IgD-negative memory B cell (primary cell): ENCODE measurements at regions not wholly inside any gene's neighbourhood (a gene's known extent, or its start where the extent isn't known, plus 50 kb on each side); places are given as distances from the start of the nearest gene placed in this dataset.
"Not testable (repeated sequence)": the region's sequence is repeated elsewhere in the genome, so short reads cannot be mapped to it uniquely, and the experiment has no call there.

Experiments
- H3K27ac Mint-ChIP-seq, 3 donors: one replicate each; pipeline ENCODE4 v1.8.0; 2020 to 2022; ENCODE audit warnings: mild to moderate bottlenecking in 3 of 3, mixed read lengths in 3 of 3, moderate library complexity in 1 of 3
- H3K27me3 Mint-ChIP-seq: one replicate; pipeline ENCODE4 v1.8.0; 2021; ENCODE audit warnings: mixed read lengths
- H3K36me3 Mint-ChIP-seq: one replicate; pipeline ENCODE4 v1.8.0; 2020; ENCODE audit warnings: mild to moderate bottlenecking, mixed read lengths
- H3K4me1 Mint-ChIP-seq, 3 donors: one replicate each; pipeline ENCODE4 v1.8.0; 2020 to 2022; ENCODE audit warnings: mixed read lengths in 3 of 3, mild to moderate bottlenecking in 1 of 3
- H3K4me3 Mint-ChIP-seq, 4 donors: one replicate each; pipeline ENCODE4 v1.8.0; 2020 to 2022; ENCODE audit warnings: mild to moderate bottlenecking in 4 of 4, mixed read lengths in 4 of 4, moderate library complexity in 3 of 4
- H3K9me3 Mint-ChIP-seq, 3 donors: one replicate each; pipeline ENCODE4 v1.8.0; 2020 to 2021; ENCODE audit warnings: mixed read lengths in 3 of 3, mild to moderate bottlenecking in 1 of 3

DNA sequence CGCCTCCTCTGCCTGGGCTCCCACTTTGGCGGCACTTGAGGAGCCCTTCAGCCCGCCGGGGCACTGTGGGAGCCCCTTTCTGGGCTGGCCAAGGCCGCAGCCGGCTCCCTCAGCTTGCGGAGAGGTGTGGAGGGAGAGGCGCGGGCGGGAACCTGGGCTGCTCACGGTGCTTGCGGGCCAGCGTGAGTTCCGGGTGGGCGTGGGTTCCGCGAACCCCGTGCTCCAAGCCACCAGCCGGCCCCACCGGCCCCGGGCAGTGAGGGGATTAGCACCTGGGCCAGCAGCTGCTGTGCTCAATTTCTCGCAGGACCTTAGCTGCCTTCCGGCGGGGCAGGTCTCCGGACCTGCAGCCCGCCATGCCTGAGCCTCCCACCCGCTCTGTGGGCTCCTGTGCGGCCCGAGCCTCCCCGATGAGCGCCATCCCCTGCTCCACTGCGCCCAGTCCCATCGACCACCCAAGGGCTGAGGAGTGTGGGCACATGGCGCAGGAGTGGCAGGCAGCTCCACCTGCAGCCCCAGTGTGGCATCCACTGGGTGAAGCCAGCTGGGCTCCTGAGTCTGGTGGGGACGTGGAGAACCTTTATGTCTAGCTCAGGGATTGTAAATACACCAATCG is 327.7 kb downstream of the ADAMTS20 start:
- H3K4me3 Mint-ChIP-seq, H3K27me3 Mint-ChIP-seq, H3K36me3 Mint-ChIP-seq, H3K27ac Mint-ChIP-seq, H3K4me1 Mint-ChIP-seq, H3K9me3 Mint-ChIP-seq: not testable (repeated sequence)

DNA sequence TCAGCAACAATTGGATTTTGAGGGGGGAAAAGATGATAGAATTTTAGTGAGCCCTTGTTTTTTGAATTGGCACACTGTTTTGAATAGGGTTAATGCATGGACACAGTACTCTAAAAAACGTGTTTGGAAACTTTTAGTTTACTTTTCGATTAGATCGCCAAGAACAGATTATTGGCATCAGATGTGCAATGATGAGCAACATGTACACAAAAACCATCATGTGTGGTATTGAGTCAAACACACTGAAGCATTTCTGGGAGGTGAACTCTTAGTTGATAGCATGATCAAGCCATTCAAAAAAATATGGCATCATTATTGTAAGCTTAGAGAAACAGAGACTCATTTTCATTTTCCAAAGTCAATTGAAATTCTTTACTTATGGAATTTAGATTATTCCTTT is 329.2 kb downstream of the ADAMTS20 start:
- no peak overlapping the region for H3K27ac Mint-ChIP-seq
- H3K27me3 Mint-ChIP-seq, result peaks cover 5% of the 10 kb centered on the region
- peaks cover 4% of the 10 kb centered on the region for H3K36me3 Mint-ChIP-seq
- no peaks in the 10 kb centered on the region for H3K4me1 Mint-ChIP-seq
- peaks cover 0 to 9% (median 0%) of the 10 kb centered on the region in 3 donors for H3K9me3 Mint-ChIP-seq
- H3K4me3 Mint-ChIP-seq, result no peak overlapping the region

DNA sequence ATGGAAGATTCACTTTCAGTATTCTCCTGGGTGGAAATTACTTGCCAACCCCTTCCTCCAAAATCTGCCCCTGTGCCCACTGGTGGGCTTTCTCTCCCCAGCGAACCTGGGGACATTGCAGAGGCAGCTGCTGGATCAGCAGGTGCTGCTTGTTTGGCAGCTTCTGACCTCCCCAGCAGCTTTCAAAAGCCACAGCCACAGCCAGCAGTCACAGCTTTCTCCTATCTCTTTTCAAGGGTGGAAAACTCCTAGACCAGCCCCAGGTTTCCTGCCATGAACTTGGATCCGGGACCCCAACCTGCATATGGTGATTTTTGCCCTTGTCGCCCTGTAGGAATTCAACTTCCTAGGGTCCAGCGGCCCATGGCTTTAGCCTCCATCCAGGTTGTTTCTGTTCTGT is 330.8 kb downstream of the ADAMTS20 start:
- peaks cover 0 to 7% (median 0%) of the 10 kb centered on the region in 3 donors for H3K9me3 Mint-ChIP-seq
- H3K36me3 Mint-ChIP-seq, result peaks cover 2% of the 10 kb centered on the region
- H3K4me3 Mint-ChIP-seq, result no peak overlapping the region
- no peaks in the 10 kb centered on the region for H3K27me3 Mint-ChIP-seq
- H3K27ac Mint-ChIP-seq, result no peak overlapping the region
- no peaks in the 10 kb centered on the region for H3K4me1 Mint-ChIP-seq

DNA sequence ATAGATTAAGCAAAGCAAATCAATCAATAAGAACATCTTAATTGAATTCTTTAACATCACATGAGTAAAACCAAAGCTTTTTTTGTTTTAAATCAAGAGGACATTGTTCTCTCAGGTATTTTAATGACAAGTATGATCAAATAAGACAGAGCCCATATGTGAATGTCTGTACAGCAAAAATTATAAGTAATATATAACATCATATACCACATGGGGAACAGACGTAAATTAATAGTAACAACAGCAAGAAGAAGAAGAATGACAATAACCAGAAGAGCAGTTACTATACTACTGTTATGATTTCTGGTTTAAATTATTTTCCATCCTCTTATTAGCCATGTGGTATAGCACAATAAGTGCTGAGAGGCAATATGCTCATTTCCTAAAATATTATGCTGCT is 335.5 kb downstream of the ADAMTS20 start:
- Mint-ChIP-seq H3K27me3 (no peaks in the 10 kb centered on the region), H3K36me3 (no peaks in the 10 kb centered on the region), H3K27ac (no peak overlapping the region), H3K9me3 (no peaks in the 10 kb centered on the region), H3K4me3 (no peak overlapping the region), H3K4me1 (peaks cover 0 to 2% (median 0%) of the 10 kb centered on the region in 3 donors)

DNA sequence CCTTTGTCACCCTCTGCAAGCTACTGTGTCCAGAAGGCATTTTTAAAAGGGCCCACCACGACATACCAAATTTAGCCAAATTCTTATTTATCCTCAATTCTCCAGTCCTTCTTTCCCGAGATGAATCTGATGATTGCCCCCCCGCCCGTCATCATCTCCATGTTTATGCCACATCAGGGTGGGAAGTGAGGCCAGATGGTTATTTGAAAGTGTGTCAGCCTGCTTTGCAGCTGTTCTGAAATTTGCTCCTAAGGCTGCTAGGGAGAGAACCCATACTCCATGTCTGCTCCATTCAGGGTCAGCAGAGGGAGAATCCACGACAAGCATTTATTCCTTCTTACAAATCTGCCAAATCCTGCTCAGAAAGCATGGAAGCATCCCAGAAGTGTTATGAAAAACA is 337.8 kb downstream of the ADAMTS20 start:
- no peak overlapping the region for H3K27ac Mint-ChIP-seq
- no peaks in the 10 kb centered on the region for H3K36me3 Mint-ChIP-seq
- no peaks in the 10 kb centered on the region for H3K27me3 Mint-ChIP-seq
- peaks cover 0 to 2% (median 0%) of the 10 kb centered on the region in 3 donors for H3K9me3 Mint-ChIP-seq
- peaks cover 12 to 17% (median 14%) of the 10 kb centered on the region in 3 donors for H3K4me1 Mint-ChIP-seq
- H3K4me3 Mint-ChIP-seq, result no peak overlapping the region

DNA sequence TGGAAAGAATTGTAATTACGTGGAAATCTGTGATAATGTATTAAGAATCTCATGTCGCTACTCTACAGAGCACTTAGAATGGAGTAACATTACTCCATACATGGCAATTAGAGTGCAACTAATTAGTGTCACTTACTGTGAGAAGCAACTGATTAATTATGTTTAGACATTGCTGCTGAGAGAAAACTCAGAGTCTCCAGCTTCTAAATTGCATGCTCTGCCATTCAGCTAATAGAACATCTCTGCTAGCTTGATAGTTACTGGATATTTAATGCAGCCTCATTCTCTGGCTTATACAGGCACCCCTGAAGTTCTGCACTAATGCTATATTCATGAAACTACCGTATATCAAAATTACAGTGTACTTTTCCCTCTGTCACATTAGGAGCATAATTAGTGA is 338.4 kb downstream of the ADAMTS20 start:
- Mint-ChIP-seq H3K36me3 (no peaks in the 10 kb centered on the region), H3K27me3 (no peaks in the 10 kb centered on the region), H3K9me3 (peaks cover 0 to 2% (median 0%) of the 10 kb centered on the region in 3 donors), H3K4me3 (no peak overlapping the region), H3K4me1 (peaks cover 12 to 17% (median 14%) of the 10 kb centered on the region in 3 donors), H3K27ac (no peak overlapping the region)

DNA sequence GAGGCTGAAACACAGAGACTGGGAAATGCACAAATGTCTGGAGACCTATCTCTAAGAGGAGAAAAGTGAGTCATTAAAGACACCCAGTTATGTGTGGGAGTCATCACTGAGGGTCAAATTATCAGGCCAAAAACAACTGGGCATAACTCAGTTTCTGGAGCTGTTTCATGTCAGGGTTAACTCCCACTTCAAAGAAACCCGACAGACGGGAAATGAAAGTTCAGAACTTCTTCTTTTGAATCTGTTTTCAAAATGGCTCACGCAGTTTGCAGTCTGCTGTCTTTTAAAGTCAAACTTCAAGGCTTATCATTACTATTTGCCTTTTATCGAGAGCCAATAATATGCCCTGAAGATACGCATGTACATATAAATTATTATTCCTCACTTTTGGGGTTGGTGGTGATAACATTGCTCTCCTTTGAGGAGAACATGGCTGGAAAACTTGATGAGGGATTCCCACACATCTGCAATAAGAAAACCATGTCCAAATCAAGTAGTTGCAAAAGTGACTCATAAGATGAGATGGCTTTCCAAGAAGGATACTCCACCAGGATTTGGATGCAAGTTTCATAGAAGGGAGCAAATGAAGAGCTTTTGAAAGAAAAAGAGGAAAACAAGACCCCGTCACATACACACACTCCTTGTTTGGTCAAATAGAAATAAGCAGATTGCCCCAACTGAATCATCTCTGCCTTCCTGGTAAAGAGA is 341.4 kb downstream of the ADAMTS20 start:
- peak overlapping the region in 1 of 3 donors; percentile 54 for H3K27ac Mint-ChIP-seq

DNA sequence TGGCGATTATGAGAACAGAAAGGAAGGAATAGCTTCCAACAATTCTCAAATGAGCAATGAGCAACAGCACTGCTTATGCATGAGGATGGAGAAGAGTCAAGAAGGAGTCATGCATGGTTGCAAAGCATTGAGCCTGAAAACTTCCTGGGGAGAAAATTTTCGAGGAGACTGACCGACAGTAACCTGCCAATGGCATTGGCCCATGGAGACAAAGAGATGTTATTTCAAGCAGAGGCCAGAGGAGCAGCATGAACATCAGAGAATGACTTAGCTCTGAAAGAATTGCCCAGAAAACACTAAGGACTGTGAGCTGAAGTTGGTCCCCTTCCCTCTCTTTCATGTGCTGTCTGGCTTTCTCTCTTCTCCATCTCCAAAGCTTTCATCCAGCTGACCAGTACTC is 343.4 kb downstream of the ADAMTS20 start:
- no peak overlapping the region for H3K27ac Mint-ChIP-seq
- H3K27me3 Mint-ChIP-seq, result no peaks in the 10 kb centered on the region
- peaks cover 0 to 2% (median 0%) of the 10 kb centered on the region in 3 donors for H3K9me3 Mint-ChIP-seq
- no peak overlapping the region for H3K4me3 Mint-ChIP-seq
- peaks cover 12 to 17% (median 14%) of the 10 kb centered on the region in 3 donors for H3K4me1 Mint-ChIP-seq
- H3K36me3 Mint-ChIP-seq, result no peaks in the 10 kb centered on the region

More for the DNA sequence above, 341.4 kb downstream of the ADAMTS20 start:
- Mint-ChIP-seq H3K4me1 (peaks cover 12 to 17% (median 14%) of the 10 kb centered on the region in 3 donors), H3K9me3 (peaks cover 0 to 2% (median 0%) of the 10 kb centered on the region in 3 donors), H3K36me3 (no peaks in the 10 kb centered on the region), H3K27me3 (no peaks in the 10 kb centered on the region), H3K4me3 (peak overlapping the region in 3 of 4 donors; percentile 45 to 58 (median 47))

DNA sequence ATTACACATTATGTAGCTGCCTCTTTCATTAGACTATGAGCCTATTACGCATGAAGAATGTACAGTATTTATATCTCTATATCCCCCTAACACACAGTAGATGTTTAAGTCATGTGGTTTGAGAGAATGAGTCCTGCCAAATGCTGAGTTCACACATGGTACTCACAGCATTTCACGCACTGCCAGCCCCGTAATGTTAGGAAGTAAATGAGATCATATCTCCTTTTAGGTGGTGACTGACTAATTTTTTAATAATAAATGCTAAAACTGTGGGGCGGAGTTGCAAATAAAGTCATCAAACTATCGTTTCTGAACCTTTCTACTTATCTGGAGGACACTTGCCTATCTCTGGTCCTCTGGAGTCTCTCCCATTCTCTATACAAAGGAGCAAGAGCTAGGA is 343.8 kb downstream of the ADAMTS20 start:
- H3K9me3 Mint-ChIP-seq, result peaks cover 0 to 2% (median 0%) of the 10 kb centered on the region in 3 donors
- no peaks in the 10 kb centered on the region for H3K27me3 Mint-ChIP-seq
- H3K4me3 Mint-ChIP-seq, result no peak overlapping the region
- peaks cover 12 to 17% (median 14%) of the 10 kb centered on the region in 3 donors for H3K4me1 Mint-ChIP-seq
- H3K36me3 Mint-ChIP-seq, result no peaks in the 10 kb centered on the region
- no peak overlapping the region for H3K27ac Mint-ChIP-seq

DNA sequence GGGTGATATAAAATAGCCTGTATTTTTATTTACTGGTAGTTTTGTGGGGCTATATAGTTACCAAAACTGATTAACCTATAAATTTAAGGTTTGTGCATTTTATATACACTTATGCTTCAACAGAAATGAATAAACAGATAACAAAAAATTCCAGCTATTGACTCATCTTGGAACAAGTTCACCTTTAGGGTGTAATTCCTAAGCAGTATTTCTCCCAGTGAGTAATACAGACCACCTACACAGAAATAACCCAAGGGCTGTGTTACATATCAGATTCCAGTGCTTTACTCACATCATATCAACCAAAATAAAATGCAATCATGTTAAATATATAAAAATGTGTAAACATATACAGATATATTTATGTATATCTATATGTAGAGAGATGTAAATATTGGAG is 345.6 kb downstream of the ADAMTS20 start:
- Mint-ChIP-seq H3K27me3 (no peaks in the 10 kb centered on the region), H3K36me3 (no peaks in the 10 kb centered on the region), H3K4me1 (peaks cover 12 to 14% (median 13%) of the 10 kb centered on the region in 3 donors), H3K27ac (no peak overlapping the region), H3K9me3 (peaks cover 0 to 3% (median 2%) of the 10 kb centered on the region in 3 donors), H3K4me3 (no peak overlapping the region)

DNA sequence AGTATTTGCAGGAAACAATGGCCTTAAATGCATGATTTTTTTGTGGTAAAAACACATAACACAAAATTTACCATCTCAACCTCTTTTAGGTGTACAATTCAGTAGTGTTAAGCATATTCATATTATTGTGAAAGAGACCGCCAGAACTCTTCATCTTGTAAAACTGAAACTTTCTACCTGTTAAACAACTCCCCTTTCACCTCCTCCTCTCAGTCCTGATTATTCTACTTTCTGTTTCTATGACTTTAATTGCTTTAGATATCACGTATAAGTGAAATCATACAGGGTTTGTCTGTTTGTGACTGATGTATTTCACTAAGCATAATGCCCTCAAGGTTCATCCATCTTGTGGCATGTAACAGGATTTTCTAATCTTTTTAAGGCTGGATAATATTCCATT is 353.4 kb downstream of the ADAMTS20 start:
- Mint-ChIP-seq H3K27me3 (peaks cover 3% of the 10 kb centered on the region), H3K27ac (no peak overlapping the region), H3K4me3 (no peak overlapping the region), H3K36me3 (no peaks in the 10 kb centered on the region), H3K4me1 (peaks cover 5 to 8% (median 8%) of the 10 kb centered on the region in 3 donors), H3K9me3 (peaks cover 0 to 7% (median 0%) of the 10 kb centered on the region in 3 donors)

DNA sequence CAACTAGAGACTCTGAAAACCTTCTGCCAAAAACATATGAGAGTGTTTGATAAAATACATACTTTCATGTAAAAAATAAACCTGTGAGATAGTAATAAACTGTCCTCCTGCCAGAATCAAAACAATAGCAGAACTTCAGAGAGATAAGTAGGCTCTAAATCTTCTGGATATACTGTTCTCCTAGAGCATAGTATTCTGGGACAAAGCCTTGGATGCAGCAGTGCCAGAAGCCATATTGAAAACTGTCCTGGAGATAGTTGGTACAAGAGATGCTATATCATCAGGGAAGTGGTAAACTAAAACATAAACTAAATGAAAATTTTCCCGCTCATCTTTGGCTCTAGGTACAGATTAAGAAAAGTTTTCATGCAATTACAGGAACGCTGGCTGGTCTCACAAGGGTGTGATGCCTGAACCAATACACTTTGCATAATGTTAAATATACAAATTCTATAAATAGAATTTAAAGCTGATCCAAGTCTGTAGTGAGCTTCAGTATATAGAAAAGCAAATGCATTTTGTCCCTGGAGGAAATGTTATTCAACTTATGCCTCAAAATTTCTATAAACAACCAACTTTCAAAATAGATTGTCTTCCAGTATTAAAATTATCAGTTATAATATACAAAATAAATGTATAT is 355.6 kb downstream of the ADAMTS20 start:
- Mint-ChIP-seq H3K4me3 (no peak overlapping the region), H3K4me1 (peaks cover 5 to 8% (median 8%) of the 10 kb centered on the region in 3 donors), H3K27ac (no peak overlapping the region), H3K9me3 (peaks cover 4 to 5% (median 4%) of the 10 kb centered on the region in 3 donors), H3K27me3 (peaks cover 3% of the 10 kb centered on the region), H3K36me3 (no peaks in the 10 kb centered on the region)

DNA sequence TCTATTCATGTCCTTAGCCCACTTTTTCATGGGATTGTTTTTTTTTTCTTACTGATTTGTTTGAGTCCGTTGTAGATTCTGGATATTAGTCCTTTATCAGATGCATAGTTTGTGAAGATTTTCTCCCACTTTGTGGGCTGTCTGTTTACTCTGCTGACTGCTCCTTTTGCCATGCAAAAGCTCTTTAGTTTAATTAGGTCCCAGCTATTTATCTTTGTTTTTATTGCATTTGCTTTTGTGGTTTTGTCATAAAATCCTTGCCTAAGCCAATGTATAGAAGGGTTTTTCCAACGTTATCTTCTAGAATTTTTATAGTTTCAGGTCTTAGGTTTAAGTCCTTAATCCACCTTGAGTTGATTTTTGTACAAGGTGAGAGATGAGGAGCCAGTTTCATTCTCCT is 358.9 kb downstream of the ADAMTS20 start:
- H3K27me3 Mint-ChIP-seq, H3K27ac Mint-ChIP-seq, H3K36me3 Mint-ChIP-seq, H3K4me3 Mint-ChIP-seq, H3K4me1 Mint-ChIP-seq: not testable (repeated sequence)
- H3K9me3 Mint-ChIP-seq, result peaks cover 4 to 13% (median 7%) of the 10 kb centered on the region in 3 donors

DNA sequence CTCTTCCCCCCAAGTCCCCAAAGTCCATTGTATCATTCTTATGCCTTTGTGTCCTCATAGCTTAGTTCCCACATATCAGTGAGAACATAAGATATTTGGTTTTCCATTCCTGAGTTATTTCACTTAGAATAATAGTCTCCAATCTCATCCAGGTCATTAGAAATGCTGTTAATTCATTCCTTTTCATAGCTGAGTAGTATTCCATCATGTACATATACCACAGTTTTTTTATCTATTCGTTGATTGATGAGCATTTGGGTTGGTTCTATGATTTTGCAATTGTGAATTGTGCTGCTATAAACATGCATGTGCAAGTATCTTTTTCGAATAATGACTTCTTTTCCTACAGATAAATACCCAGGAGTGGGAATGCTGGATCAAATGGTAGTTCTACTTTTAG is 359.6 kb downstream of the ADAMTS20 start:
- peaks cover 4 to 13% (median 7%) of the 10 kb centered on the region in 3 donors for H3K9me3 Mint-ChIP-seq
- not testable (repeated sequence) for H3K4me1 Mint-ChIP-seq, H3K27ac Mint-ChIP-seq, H3K27me3 Mint-ChIP-seq, H3K36me3 Mint-ChIP-seq, H3K4me3 Mint-ChIP-seq

DNA sequence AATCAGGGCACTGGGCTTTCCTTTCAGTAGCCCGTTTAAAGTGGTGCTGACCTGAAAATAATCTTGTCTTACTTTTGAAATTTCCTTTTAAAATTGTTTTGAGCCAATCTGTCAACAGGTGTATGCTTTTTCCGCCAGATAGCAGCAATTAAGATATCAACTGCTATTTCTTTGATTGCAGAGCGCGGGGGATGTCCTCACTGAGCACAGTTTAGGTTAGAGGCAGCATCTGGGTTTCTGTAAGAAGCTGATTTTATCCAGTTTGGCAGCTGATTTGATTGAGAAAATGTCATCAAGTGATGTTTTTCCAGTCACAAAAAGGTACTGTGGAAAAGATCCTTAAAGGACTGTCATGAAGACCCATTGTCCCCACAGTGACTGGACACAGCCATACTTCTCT is 371.8 kb downstream of the ADAMTS20 start:
- H3K9me3 Mint-ChIP-seq, result peaks cover 9 to 19% (median 12%) of the 10 kb centered on the region in 3 donors
- H3K27ac Mint-ChIP-seq, result peak overlapping the region in 1 of 3 donors; percentile 31

More for the DNA sequence above, 371.8 kb downstream of the ADAMTS20 start:
- H3K27me3 Mint-ChIP-seq, result no peaks in the 10 kb centered on the region
- H3K4me3 Mint-ChIP-seq, result no peak overlapping the region
- no peaks in the 10 kb centered on the region for H3K4me1 Mint-ChIP-seq
- peaks cover 1% of the 10 kb centered on the region for H3K36me3 Mint-ChIP-seq
